ENCODE measurements at regions not wholly inside any gene's neighbourhood (a gene's known extent, or its start where the extent isn't known, plus 50 kb on each side); places are given as distances from the start of the nearest gene placed in this dataset.
A peak's percentile ranks its signal among the peaks of the same experiment; 100 is the strongest.
"Not testable (repeated sequence)": the region's sequence is repeated elsewhere in the genome, so short reads cannot be mapped to it uniquely, and the experiment has no call there.

DNA sequence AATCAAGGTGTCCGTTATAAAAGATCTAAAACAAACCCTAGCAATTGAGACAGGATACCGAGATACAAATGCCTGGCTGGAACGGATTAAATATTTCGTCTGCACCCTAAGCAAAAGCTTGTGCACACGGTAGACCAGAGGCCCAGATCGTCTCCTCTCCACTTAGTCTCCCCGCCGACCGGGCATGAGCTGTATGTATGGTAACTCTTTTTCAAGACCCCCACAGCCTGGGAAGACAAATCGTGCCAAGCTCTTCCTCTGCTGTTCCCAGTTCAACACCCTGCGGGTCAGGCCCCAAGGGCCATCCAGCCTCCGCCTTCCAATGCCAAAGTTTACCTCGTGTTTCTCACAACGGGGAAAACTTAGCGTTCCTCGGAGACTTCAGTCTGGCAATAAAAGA, 285.7 kb upstream of the GALNT17 start:
- DNase-seq (ENCODE audit: low read depth): no peak

DNA sequence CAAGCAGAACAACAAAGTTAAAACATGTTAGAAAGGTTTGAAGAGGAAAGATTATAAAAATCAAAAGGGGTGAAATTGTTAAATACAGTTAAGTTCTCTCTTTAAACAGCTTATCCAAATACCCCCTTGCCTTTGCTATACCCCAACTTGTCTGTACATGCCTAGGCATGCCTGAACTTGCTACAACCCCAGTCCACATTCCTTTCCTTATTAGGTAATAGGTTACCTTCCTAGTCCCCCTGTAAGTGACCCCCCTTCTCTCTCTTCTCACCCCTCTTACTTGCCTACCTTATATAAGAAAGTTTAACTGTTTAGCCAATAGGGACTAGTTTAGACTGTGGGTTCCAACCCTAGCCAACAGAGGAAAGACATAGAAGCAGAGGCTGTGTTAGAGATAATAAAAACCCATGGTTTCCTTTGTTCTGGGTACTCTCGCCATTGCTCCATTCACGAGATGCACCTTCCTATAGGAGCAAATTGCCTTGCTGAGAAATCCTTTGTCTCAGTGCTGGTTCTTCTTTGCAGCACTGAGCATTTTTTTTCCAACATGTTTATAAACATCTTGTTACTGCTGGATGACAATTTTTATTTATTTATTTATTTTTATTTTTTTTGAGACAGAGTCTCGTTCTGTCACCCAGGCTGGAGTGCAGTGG, 282.2 kb upstream of the GALNT17 start:
- DNase-seq (ENCODE audit: low read depth): no peak

DNA sequence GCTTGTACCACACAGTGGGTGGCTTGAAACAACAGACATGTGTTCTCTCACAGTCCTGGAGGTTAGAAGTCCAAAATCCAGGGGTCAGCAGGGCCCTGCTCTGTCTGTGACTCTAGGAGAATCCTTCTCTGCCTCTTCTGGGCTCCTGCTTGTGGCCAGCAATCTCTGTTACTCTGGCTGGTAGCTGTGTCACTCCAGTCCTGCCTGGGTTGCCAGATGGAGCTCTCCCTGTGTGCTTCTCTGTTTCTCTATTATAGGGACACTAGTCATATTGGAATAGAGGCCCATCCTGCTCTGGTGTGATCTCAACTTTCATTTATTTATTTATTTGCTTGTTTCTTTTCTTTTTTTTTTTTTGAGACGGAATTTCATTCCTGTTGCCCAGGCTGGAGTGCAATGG, 276.6 kb upstream of the GALNT17 start:
- no peak for DNase-seq (ENCODE audit: low read depth)

DNA sequence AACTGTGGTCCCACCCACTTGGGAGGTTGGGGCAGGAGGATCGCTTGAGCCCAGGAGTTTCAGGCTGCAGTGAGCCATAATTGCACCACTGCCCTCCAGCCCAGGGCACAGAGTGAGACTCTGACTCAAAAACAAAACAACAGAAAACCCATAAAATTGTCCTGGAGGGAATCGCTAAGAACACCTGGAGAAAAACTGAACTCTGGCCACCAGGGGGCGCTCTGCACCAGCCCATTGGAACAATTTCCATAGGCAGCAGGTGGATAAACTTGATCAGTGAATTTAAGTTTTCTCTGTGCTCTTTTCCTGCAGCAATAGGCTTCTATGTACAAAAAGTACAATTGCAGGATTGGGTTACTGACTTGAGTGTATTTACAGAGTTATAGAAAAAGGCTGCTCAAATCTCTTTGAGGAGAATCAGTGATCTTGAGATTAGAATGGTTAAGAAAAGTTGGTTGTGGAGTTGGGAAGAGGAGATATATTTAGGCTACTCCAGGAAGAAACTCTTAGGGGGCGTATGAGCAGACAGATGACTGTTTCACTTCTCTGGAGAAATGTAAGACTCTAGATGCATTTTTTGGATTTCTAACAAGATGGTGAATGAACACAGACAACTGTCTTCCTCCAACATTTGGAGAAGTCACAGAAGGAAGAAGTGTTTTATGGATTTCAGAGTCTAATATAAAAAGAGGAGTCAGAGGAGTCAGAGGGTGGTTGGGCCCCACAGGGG, 274.9 kb upstream of the GALNT17 start:
- DNase-seq (ENCODE audit: low read depth): peak; percentile 11

DNA sequence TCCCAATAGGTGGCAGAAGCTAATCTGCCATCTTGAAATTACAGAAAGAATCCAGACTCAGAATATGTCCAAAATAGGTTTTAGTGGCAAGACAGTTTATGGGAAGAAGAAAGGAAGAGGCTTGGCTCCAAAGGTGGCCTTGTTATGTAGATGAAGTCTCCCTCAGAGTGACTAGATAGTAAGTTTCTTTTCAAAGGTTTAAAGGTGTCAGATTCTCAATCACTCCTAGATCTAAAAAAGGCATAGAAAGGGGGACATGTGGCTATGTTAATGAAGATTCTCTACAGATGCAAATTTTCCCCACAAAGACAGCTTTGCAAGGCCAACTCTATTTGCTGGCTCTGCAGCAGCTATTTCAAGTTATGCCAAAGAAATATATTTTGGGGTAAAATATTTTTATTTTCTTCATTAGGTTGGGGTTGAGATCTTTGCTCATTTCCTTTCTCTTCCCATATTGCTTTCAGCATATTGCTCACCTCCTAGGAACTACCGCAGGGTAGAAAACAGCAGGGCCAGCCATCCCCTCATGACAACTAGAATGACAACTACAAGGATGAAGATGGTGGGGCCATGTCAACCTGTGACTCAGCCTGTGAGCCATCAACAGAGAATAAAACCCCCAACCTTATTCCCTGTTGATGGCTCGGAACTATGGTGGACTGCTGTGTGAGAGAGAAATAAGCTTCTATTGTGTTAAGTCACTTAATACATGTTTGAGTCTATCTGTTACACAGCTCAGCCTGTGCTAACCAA, 274.0 kb upstream of the GALNT17 start:
- DNase-seq (ENCODE audit: low read depth): no peak

DNA sequence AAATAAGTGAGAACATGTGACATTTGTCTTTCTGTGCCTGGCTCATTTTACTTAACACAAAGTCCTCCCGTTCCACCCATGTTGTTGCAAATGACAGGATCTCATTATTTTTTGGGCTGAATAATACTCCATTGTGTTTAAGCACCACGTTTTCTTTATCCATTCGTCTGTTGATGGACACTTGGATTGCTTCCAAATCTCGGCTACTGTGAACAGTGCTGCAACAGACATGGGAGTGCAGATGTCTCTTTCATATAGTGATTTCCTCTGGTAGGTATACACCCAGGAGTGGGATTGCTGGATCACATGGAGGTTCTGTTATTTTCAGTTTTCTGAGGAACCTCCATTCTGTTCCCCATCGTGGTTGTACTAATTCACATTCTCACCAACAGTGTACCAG, 264.4 kb upstream of the GALNT17 start:
- no peak for DNase-seq (ENCODE audit: low read depth)

DNA sequence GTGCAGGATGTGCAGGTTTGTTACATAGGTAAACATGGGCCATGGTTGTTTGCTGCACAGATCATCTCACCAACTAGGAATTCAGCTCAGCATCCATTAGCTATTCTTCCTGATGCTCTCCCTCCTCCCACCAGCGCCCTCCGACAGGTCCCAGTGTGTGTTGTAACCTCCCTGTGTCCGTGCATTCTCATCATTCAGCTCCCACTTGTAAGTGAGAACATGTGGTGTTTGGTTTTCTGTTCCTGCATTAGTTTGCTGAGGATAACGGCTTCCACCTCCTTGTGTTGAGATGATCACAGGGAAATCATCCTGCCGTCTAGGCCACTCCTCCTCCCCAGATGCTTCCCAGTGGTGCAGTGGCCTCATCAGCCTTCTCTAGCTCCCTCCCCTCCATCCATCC, 261.6 kb upstream of the GALNT17 start:
- DNase-seq (ENCODE audit: low read depth): no peak

DNA sequence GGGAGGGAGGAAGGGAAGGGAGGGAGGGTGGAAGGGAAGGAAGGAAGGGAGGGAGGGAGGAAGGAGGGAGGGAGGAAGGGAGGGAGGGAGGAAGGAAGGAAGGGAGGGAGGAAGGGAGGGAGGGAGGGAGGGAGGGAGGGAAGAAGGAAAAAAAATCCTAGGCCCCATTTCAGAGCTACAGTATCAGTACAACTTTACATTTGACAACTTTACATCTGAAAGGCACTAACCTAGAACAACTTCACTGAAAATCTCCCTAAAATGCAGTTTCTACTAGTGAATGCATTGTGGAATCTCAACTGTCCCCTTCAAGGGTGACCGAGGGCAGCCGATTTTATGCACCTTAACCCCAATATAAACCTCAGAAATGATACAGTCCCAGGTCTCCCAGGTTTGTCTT, 259.8 kb upstream of the GALNT17 start:
- DNase-seq (ENCODE audit: low read depth): no peak

DNA sequence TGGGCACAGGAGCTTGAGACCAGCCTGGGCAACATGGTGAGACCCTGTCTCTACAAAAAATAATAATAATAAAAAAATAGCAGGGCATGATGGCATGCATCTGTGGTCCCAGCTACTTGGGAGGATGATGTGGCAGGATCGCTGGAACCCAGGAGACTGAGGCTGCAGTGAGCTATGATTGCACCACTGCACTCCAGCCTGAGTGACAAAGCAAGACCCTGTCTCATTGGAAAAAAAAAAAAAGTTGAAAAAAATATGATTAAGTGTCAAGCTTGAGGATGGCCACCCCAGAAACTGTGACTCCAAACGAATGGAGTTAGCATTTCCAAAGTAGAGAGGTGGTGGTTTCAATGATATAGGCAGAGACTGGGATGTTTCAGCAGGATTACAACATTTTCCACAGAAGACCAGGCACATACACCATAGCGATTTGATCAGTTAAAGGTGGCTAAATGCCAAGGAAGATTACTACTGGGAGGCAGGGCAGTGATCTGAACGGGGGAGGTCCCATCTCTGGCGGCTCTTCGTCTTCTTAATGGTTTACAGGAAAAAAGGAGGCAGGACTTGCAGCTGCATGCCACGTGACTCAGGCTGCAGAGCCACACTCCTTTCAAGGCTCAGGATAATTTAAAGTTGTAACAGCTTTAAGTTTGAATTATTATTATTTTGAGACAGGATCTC, 250.6 kb upstream of the GALNT17 start:
- DNase-seq (ENCODE audit: low read depth): no peak

DNA sequence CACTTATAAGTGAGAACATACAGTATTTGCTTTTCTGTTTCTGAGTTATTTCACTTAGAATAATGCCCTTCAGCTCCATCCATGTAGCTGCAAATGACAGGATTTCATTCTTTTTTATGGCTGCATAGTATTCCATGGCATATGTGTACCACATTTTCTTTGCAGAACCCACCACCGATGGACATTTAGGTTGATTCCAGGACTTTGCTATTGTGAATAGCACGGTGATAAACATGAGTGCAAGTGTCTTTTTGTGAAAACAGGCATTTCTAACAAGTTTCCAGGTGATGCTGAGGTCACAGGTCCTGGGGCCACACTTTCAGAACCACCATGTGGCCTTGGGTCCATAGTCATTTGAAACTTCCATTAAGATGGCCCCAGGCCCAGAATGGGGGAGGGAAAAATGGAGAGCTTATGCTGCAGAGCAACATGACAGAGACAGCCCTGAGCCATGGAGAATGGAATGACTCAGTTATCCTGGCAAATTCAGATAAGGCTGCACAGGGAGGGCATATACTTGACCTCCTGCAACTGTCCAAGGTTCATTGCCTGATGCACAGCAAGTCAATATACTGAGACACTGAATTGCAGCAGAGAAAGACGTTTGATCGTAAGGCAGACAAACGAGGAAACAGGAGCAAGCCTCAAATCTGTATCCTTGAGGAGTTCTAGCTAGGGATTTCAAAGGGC, 248.0 kb upstream of the GALNT17 start:
- DNase-seq (ENCODE audit: low read depth): no peak

DNA sequence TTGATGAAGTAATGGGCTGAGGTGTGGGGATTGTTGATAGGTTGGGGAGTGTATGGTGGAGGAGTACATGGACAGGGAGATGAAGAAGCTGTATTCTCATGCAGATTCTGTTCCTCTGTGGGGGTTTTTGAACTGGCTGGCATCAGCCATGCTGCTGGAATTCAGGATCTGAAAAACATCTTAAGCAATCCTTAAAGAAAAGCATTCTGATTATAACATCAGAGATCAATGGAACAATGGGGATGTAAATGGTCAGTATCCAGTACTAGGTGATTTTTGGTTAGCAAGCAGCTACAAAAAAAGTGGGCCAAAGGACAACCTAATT, 247.5 kb upstream of the GALNT17 start:
- no peak for DNase-seq (ENCODE audit: low read depth)

DNA sequence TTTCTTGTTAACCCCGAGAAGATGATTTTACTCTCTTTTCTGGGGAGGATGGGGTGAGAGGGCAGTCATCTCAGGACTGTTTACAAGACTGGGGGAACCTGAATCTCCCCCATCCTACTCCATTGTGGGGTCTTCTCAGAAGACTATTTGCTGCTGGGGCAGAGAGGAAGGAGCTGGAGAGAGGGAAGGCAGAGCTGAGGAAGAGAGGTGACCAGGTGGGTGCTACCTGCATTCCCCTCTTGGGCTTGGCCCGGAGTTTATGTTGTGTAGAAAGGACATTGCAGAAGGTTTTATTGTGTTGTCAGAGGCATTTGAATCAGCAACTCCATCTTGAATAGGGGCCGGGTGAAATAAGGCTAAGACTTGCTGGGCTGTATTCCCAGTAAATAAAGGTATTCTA, 247.1 kb upstream of the GALNT17 start:
- no peak for DNase-seq (ENCODE audit: low read depth)

DNA sequence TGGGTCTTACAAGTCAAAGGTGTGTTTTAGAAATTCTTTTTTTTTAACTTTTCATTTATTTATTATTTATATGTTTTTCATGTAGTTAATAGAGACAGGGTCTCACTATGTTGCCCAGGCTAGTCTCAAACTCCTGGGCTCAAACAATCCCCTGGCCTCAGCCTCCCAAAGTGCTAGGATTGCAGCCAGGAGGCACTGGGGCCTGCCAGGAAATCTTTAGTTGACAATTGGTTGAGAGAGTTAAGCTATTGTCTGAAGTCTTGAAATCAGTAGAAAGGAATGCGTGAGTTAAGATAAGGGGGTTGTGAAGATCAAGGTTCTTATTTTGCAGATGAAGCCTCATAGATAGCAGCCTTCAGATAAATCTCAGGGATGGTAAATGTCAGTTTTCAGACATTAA, 245.4 kb upstream of the GALNT17 start:
- DNase-seq (ENCODE audit: low read depth): no peak

DNA sequence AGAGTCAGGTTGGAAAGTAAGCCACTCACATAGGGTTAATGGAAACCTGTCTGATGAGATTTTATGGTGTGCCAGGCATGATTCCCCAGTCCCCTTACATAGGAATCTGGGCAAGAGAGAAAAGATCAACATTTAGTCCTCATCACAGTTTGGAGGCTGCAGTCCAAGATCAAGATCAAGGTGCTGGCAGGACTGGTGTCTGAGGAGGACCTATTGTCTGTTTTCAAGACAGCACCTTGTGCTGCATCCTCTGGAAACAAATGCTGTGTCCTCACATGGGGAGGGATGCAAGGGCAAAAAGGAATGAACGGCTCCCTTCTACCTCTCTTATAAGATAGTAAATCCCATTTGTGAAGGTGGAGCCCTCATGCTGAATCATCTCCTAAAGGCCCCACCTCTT, 244.8 kb upstream of the GALNT17 start:
- no peak for DNase-seq (ENCODE audit: low read depth)

DNA sequence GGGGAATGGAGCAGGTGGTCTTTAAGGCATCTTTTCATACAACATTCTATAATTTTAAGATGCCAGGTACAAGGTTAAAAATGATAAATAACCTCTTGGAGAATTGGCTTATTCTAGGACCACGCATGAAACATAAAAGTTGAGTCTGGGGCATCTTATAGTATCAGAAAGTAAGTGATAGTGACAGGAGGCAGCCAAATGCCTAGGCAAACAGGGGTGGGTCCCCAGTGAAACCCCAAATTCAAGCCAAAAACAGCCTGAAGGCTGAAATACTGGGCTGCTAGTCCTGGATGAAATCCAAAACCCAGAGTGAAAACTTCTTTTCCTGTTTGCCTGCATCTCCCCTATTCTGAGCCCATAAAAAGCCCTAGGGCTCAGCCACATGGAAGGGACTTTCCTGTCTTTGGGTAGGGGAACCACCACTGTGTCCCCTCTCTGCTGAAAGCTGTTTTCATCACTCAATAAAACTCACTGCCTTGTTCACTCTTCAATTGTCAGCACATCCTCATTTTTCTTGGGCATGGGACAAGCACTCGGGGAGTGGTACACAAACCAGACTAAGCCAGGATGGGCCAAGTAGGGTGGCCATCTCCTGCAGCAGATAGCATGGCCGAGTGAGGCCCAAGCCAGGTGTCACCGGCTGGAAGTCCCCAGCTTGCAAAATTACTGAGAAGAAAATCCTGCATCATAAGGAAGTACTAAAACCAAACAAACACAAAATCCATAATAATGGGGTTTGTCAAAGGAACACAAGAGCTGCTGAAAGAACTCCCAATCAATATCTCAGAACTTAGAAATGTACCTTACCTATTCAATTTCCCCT, 241.6 kb upstream of the GALNT17 start:
- no peak for DNase-seq (ENCODE audit: low read depth)

DNA sequence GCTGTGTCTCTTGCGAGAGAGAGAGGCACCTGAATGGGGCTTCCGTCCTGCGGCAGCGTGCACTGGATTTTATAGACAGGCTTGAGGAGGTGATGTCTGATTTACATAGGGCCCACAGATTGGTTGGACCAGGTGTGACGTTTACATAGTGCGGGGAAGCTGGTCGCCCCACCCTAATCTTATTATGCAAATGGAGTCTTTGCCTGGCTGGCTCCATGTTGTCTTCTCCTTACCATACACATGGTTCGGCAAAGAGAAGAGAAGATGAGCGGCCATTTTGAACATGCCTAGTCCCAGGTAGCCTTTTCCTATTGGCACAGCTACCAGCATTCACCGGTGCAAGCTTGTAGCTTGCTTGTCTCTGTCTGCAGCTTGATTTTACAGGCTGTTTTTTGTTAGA, 238.5 kb upstream of the GALNT17 start:
- no peak for DNase-seq (ENCODE audit: low read depth)

DNA sequence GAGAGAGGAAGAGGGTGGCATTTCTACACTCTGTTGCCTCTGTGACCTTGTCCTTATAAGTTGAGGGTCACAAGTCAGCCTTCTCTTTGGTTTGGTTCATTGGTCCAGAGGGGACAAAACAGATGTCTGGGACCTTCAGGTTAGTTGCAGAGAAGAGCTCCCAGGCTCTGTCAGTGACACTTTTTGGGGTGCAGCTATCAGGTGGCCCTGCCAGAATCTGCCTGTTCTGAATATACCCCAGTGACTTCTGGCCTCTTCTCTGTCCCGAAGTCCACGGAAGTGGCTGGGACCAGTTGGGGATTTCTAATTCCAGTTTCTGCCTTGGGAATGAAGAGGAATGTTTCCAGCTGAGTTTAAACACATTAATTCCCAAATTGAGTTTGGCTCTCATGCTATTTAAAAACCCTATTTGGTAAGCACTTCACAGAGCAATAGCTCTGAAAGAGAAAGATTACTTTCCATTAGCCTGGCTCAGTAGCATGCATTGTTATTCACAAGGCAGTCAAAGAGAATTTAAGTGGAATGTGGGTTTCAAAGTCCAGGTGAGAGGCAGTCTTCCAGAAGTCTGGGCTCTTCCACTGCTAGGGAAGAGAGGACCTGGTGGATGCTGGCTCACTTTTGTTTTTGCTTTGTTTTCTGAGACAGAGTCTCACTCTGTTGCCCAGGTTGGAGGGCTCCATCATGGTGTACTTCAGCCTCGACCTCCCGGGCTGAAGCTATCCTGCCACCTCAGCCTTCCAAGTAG, 237.8 kb upstream of the GALNT17 start:
- DNase-seq (ENCODE audit: low read depth): no peak

DNA sequence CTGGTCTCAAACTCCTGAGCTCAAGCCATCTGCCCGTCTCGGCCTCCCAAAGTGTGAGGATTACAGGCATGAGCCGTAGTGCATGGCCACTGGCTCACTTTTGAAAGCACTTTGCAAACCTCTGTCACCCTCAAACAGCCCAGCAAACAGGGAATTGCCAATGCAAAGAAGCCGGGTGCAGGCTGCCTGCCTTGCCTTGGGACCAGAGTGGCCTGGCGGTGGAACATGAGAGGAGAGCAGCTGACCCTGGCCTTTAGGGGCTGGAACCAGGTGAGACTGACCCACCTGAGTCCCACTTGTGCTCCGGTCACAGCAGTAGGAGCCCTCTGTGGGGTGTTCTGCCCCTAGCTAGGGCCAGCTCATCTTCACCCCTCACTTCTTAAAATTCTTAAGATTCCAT, 237.1 kb upstream of the GALNT17 start:
- DNase-seq (ENCODE audit: low read depth): no peak

DNA sequence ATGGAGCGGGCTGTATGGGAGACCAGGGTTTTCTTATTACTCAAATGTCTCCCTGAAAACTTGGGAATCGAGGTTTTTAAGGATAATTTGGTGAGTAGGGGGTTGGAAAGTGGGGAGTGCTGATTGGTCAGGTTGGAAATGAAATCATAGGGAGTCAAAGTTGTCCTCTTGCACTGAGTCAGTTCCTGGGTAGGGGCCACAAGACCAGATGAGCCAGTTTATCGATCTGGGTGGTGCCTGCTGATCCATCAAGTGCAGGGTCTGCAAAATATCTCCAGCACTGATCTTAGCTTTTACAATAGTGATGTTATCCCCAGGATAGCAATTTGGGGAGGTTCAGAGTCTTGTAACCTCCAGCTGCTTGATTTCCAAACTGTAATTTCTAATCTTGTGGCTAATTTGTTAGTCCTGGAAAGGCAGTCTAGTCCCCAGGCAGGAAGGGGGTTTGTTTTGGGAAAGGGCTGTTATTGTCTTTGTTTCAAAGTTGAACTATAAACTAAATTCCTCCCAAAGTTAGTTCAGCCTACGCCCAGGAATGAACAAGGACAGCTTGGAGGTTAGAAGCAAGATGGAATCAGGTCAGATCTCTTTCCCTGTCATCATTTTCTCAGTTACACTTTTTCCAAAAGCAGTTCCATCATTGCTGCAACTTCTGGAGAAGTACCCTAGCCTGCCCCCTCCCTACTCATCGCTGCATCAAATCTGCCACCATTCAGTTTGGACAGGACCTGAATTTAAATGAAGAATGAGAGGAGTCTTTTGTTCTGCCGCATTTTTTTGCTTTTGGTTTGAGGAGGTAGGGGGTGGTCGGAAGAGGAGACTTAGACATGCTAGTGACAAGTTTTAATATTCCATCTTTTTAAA, 236.4 kb upstream of the GALNT17 start:
- DNase-seq (ENCODE audit: low read depth): not testable (repeated sequence)

Measured in GM04503 (cell line).